ENCODE measurements at regions not wholly inside any gene's neighbourhood (a gene's known extent, or its start where the extent isn't known, plus 50 kb on each side); places are given as distances from the start of the nearest gene placed in this dataset.

GRCh38 chr14:53610947-53611346 lies 345.7 kb downstream of the BMP4 start:
- H4K8ac ChIP-seq (replicated peaks; ENCODE audit: insufficient read length, low read depth, low read length) = no peak overlapping the region

More at GRCh38 chr14:53610947-53611346, 345.7 kb downstream of the BMP4 start:
- Histone ChIP-seq H4K20me1 (ENCODE audit: control insufficient read depth, insufficient read depth, insufficient read length) (no peaks in the 10 kb centered on the region), H3K79me2 (ENCODE audit: insufficient read depth, low read length) (no peaks in the 10 kb centered on the region), H4K91ac (ENCODE audit: insufficient read length, low read depth, low read length) (no peak overlapping the region), H2BK20ac (ENCODE audit: low read depth, low read length, poor library complexity, severe bottlenecking) (no peak overlapping the region), H2BK120ac (ENCODE audit: low read depth, low read length, poor library complexity, severe bottlenecking) (no peak overlapping the region), H2BK15ac (ENCODE audit: low read depth, low read length) (no peak overlapping the region), H3T11ph (ENCODE audit: low read length) (no peak overlapping the region), H2BK12ac (ENCODE audit: insufficient read length, low read depth, low read length) (no peak overlapping the region), H4K5ac (ENCODE audit: insufficient read length, low read depth, low read length) (no peak overlapping the region), H3K79me1 (ENCODE audit: insufficient read depth, low read depth, low read length, poor library complexity, severe bottlenecking) (no peaks in the 10 kb centered on the region), H3K14ac (ENCODE audit: insufficient read depth, low read length) (no peak overlapping the region), H3K4me1 (ENCODE audit: insufficient read depth, low read length) (no peaks in the 10 kb centered on the region), H2BK5ac (ENCODE audit: insufficient read length, low read length) (no peak overlapping the region), H3K27me3 (ENCODE audit: insufficient read depth, low read length) (no peaks in the 10 kb centered on the region; the same call in 1 of the 2 replicates), H3K27ac (ENCODE audit: insufficient read length, low read depth, low read length) (no peak overlapping the region), H3K18ac (ENCODE audit: insufficient read length, low read depth, low read length) (no peak overlapping the region), H3K23me2 (ENCODE audit: insufficient read length, low read depth, low read length, poor library complexity, severe bottlenecking) (no peaks in the 10 kb centered on the region), H2AK5ac (ENCODE audit: insufficient read length, low read length) (no peak overlapping the region), H2AFZ (ENCODE audit: low read length) (no peak overlapping the region), H3K9me3 (ENCODE audit: control insufficient read depth, low read depth, low read length) (no peaks in the 10 kb centered on the region), H3K56ac (ENCODE audit: insufficient read length, low read depth, low read length) (no peak overlapping the region), H3K9ac (ENCODE audit: extremely low read depth, insufficient read length, low read length) (no peak overlapping the region), H3K23ac (ENCODE audit: insufficient read length, low read depth, low read length) (no peak overlapping the region), H3K4me2 (ENCODE audit: insufficient read depth, insufficient read length, low read length) (no peak overlapping the region), H3K4ac (ENCODE audit: low read depth, low read length) (no peak overlapping the region)
- Mint-ChIP-seq H3K36me3 (ENCODE audit: insufficient read depth in 1 of 3, low read depth in 3 of 3) (peaks cover 0 to 2% (median 0%) of the 10 kb centered on the region in 3 experiments; a peak in 2 of 7 replicates), H3K9me3 (no peaks in the 10 kb centered on the region; a peak in 1 of 5 replicates), H3K4me1 (peaks cover 7 to 10% of the 10 kb centered on the region in 2 experiments), H3K27me3 (ENCODE audit: low read depth) (no peaks in the 10 kb centered on the region; the same call in 1 of the 2 replicates), H3K27ac (no peak overlapping the region), H3K4me3 (no peak overlapping the region)
- DNase-seq = no peak
- TF ChIP-seq CTCF (conservative IDR thresholded peaks at IDR 0.05) = no peak
